GM23338 (cell line): ENCODE measurements at regions not wholly inside any gene's neighbourhood (a gene's known extent, or its start where the extent isn't known, plus 50 kb on each side); places are given as distances from the start of the nearest gene placed in this dataset.

Experiments used
- CREB1 ChIP-seq: fragments of 250-450 bp; sonication (Bioruptor Pico); IDR thresholded peaks from 2 replicates; pipeline ENCODE4 v1.5.0; 2020; ENCODE audit warnings: low read depth, mild to moderate bottlenecking, moderate library complexity
- CTCF ChIP-seq, 2 experiments: fragments of 200-600 bp in 1 of 2; sonication (generic) in 1 of 2; conservative IDR thresholded peaks; 2 replicates each; pipeline versions ENCODE4 v1.5.1 to v1.6.1; 2016 to 2017; ENCODE audit warnings: antibody characterized with exemption in 2 of 2, low read depth in 2 of 2, mild to moderate bottlenecking in 2 of 2, moderate library complexity in 1 of 2
- ETS1 ChIP-seq: IDR thresholded peaks from 2 replicates; pipeline ENCODE4 v1.6.1; 2016; ENCODE audit warnings: antibody characterized with exemption
- EZH2 ChIP-seq: fragments of 200-600 bp; sonication (generic); IDR thresholded peaks from one replicate; pipeline ENCODE4 v1.8.0; 2017; ENCODE audit warnings: antibody characterized with exemption, mild to moderate bottlenecking, low read depth; ENCODE audit not compliant: unreplicated experiment
- EZH2phosphoT487 ChIP-seq: fragments of 200-600 bp; sonication (generic); IDR thresholded peaks from one replicate; pipeline ENCODE4 v1.8.1; 2018; ENCODE audit warnings: antibody characterized with exemption; ENCODE audit not compliant: unreplicated experiment
- JUNB ChIP-seq: IDR thresholded peaks from one replicate; pipeline ENCODE4 v1.6.1; 2016; ENCODE audit warnings: antibody characterized with exemption; ENCODE audit not compliant: unreplicated experiment
- POLR2AphosphoS5 ChIP-seq: IDR thresholded peaks from 2 replicates; pipeline ENCODE4 v1.6.1; 2016; ENCODE audit warnings: antibody characterized with exemption, low read depth
- REST ChIP-seq: IDR thresholded peaks from one replicate; pipeline ENCODE4 v1.6.1; 2018; ENCODE audit warnings: antibody characterized with exemption; ENCODE audit not compliant: unreplicated experiment
- ZNF114 ChIP-seq: fragments of 250-450 bp; sonication (Bioruptor Pico); IDR thresholded peaks from 2 replicates; pipeline ENCODE4 v1.5.0; 2020; ENCODE audit warnings: mild to moderate bottlenecking, moderate library complexity
- ZNF331 ChIP-seq: fragments of 250-450 bp; sonication (Bioruptor Pico); IDR thresholded peaks from 2 replicates; pipeline ENCODE4 v1.5.0; 2020; ENCODE audit warnings: low read depth, mild to moderate bottlenecking, moderate library complexity

GRCh38 chr2:192696857-192697256 is 502.1 kb upstream of the TMEFF2 start:
- TF ChIP-seq EZH2 (no peak), CTCF (conservative IDR thresholded peaks at IDR 0.05; ENCODE audit: low read depth in 2 of 2) (no peak), REST (no peak), EZH2phosphoT487 (no peak), JUNB (no peak), POLR2AphosphoS5 (no peak), CREB1 (CRISPR knock-in tag) (no peak), ZNF114 (CRISPR knock-in tag) (no peak), ETS1 (no peak), ZNF331 (CRISPR knock-in tag) (no peak)
